ENCODE measurements at regions not wholly inside any gene's neighbourhood (a gene's known extent, or its start where the extent isn't known, plus 50 kb on each side); places are given as distances from the start of the nearest gene placed in this dataset.

GRCh38 chr14:22025879-22026278 lies 352.3 kb upstream of the OR4E1 start:
- CTCF ChIA-PET (ENCODE audit: partially characterized antibody), result interaction anchor here (0.7 to 4.2 kb wide), 14 partner anchors 9 to 95 kb away, joined by 3 to 29 read pairs (median 4); no protein-coding TSS in a partner anchor
- Histone ChIP-seq H2AFZ (ENCODE audit: low read length) (no peak overlapping the region), H3K79me1 (ENCODE audit: low read depth, low read length) (no peaks in the 10 kb centered on the region), H4K91ac (replicated peaks; ENCODE audit: insufficient read length, low read length) (no peak overlapping the region), H3K4ac (replicated peaks; ENCODE audit: insufficient read length, low read depth, low read length) (no peak overlapping the region), H2BK12ac (ENCODE audit: low read depth, low read length) (no peak overlapping the region), H3K27ac (ENCODE audit: low read depth, low read length) (no peak overlapping the region), H3K27me3 (replicated peaks in 1 of 4; ENCODE audit: control insufficient read depth in 3 of 4, extremely low read depth in 1 of 4, insufficient read depth in 3 of 4, low read length in 3 of 4) (no peaks in the 10 kb centered on the region), H2AK5ac (ENCODE audit: low read depth, low read length) (no peak overlapping the region), H2BK15ac (ENCODE audit: low read length) (no peak overlapping the region), H3K56ac (replicated peaks; ENCODE audit: insufficient read length, low read depth, low read length) (no peak overlapping the region), H4K5ac (ENCODE audit: insufficient read length, low read depth, low read length) (no peak overlapping the region), H3K4me1 (replicated peaks in 1 of 4; ENCODE audit: control insufficient read depth in 3 of 4, insufficient read depth in 4 of 4, low read length in 3 of 4) (no peaks in the 10 kb centered on the region), H2BK5ac (ENCODE audit: low read depth, low read length) (no peak overlapping the region), H3K9me3 (ENCODE audit: insufficient read depth in 2 of 2, low read depth in 1 of 2, low read length in 1 of 2) (no peaks in the 10 kb centered on the region), H3K23me2 (ENCODE audit: low read depth, low read length) (no peaks in the 10 kb centered on the region), H2BK20ac (ENCODE audit: low read length) (no peak overlapping the region), H3K23ac (ENCODE audit: insufficient read length) (no peak overlapping the region), H3K4me2 (ENCODE audit: insufficient read depth in 1 of 2, low read depth in 2 of 2, low read length in 2 of 2) (no peak overlapping the region), H3K9ac (replicated peaks in 1 of 4; ENCODE audit: extremely low read depth in 1 of 4, low read depth in 3 of 4, low read length in 3 of 4) (no peak overlapping the region), H4K20me1 (replicated peaks in 1 of 2; ENCODE audit: control insufficient read depth in 1 of 2, insufficient read depth in 2 of 2, low read length in 2 of 2) (no peaks in the 10 kb centered on the region), H3K18ac (ENCODE audit: extremely low read depth, low read length) (no peak overlapping the region), H3K14ac (ENCODE audit: insufficient read length) (no peak overlapping the region), H3K4me3 (ENCODE audit: extremely low read depth in 1 of 4, insufficient read depth in 2 of 4, low read depth in 3 of 4, low read length in 4 of 4) (no peak overlapping the region), H2BK120ac (replicated peaks; ENCODE audit: low read depth, low read length) (no peak overlapping the region), H3K79me2 (ENCODE audit: control insufficient read depth in 1 of 2, insufficient read depth in 2 of 2, low read length in 2 of 2) (no peaks in the 10 kb centered on the region), H4K8ac (ENCODE audit: extremely low read depth, insufficient read depth, low read length) (no peak overlapping the region), H3K36me3 (ENCODE audit: control insufficient read depth in 2 of 4, insufficient read depth in 4 of 4, low read length in 3 of 4) (no peaks in the 10 kb centered on the region)
- DNase-seq (ENCODE audit: low read depth in 1 of 2, low spot score in 2 of 2) (no peak), FAIRE-seq (no peak)
- POLR2A ChIA-PET (ENCODE audit: partially characterized antibody), result no interaction called here
- 75% methylated on average over 1 of the region's 1 CpG; no CpG with 5 or more reads in 1 of the 2 experiments for WGBS, 2 experiments (ENCODE audit: extremely low coverage in 1 of 2, insufficient coverage in 1 of 2, insufficient read length in 1 of 2, insufficient replicate concordance in 2 of 2, low coverage in 1 of 2, low lambda C conversion rate in 2 of 2, missing lambda C conversion rate in 1 of 2)
- TF ChIP-seq CREB1 (IDR thresholded peaks at IDR 0.05), result no peak
- no peak for TF ChIP-seq USF2 (IDR thresholded peaks at IDR 0.05; ENCODE audit: low read length)
- TF ChIP-seq RBBP5 (IDR thresholded peaks at IDR 0.05; ENCODE audit: borderline replicate concordance, low read depth, low read length), result no peak
- TF ChIP-seq KDM1A (IDR thresholded peaks at IDR 0.05; ENCODE audit: borderline replicate concordance, low read length), result no peak
- TF ChIP-seq CTCF (IDR thresholded peaks at IDR 0.05; ENCODE audit: control extremely low read depth in 1 of 3, insufficient read depth in 1 of 3, low read depth in 1 of 3, low read length in 3 of 3), result no peak
- TF ChIP-seq HDAC6 (IDR thresholded peaks at IDR 0.05; ENCODE audit: low read depth, low read length), result no peak
- TF ChIP-seq SAP30 (IDR thresholded peaks at IDR 0.05; ENCODE audit: insufficient read depth, insufficient replicate concordance, low read length), result no peak
- no peak for TF ChIP-seq SIX5 (IDR thresholded peaks at IDR 0.05; ENCODE audit: low read depth, low read length)
- no peak for TF ChIP-seq POU5F1 (IDR thresholded peaks at IDR 0.05; ENCODE audit: low read depth, low read length)
- no peak for TF ChIP-seq TBP (IDR thresholded peaks at IDR 0.05; ENCODE audit: low read depth, low read length)
- no peak for TF ChIP-seq CEBPB (IDR thresholded peaks at IDR 0.05; ENCODE audit: low read depth, low read length)
- no peak for TF ChIP-seq CTBP2 (IDR thresholded peaks at IDR 0.05; ENCODE audit: borderline replicate concordance, insufficient read depth, insufficient read length, low read length)
